ENCODE measurements at regions not wholly inside any gene's neighbourhood (a gene's known extent, or its start where the extent isn't known, plus 50 kb on each side); places are given as distances from the start of the nearest gene placed in this dataset.

GRCh38 chr11:13098616-13099289 lies 89.6 kb downstream of the RASSF10 start:
- TF ChIP-seq CTCF (IDR thresholded peaks at IDR 0.05) (no peak), ZFX (IDR thresholded peaks at IDR 0.05; ENCODE audit: borderline replicate concordance) (no peak)
- no peak overlapping the region for H3K27ac ChIP-seq

- TF ChIP-seq CTCF (IDR thresholded peaks at IDR 0.05) (no peak), ZFX (IDR thresholded peaks at IDR 0.05; ENCODE audit: borderline replicate concordance) (no peak)
- no peak overlapping the region for H3K27ac ChIP-seq
These were observed 92.8 kb downstream of the RASSF10 start for GRCh38 chr11:13101644-13102512.

GRCh38 chr11:13102513-13102840 lies 93.4 kb downstream of the RASSF10 start:
- TF ChIP-seq CTCF (IDR thresholded peaks at IDR 0.05), result no peak
- TF ChIP-seq ZFX (IDR thresholded peaks at IDR 0.05; ENCODE audit: borderline replicate concordance), result no peak
- H3K27ac ChIP-seq, result no peak overlapping the region

- H3K27ac ChIP-seq, result no peak overlapping the region
- TF ChIP-seq CTCF (IDR thresholded peaks at IDR 0.05) (no peak), ZFX (IDR thresholded peaks at IDR 0.05; ENCODE audit: borderline replicate concordance) (no peak)
These were observed 93.9 kb downstream of the RASSF10 start for GRCh38 chr11:13102865-13103539.

- no peak for TF ChIP-seq CTCF (IDR thresholded peaks at IDR 0.05)
- TF ChIP-seq ZFX (IDR thresholded peaks at IDR 0.05; ENCODE audit: borderline replicate concordance), result no peak
- H3K27ac ChIP-seq, result no peak overlapping the region
These were observed 94.9 kb downstream of the RASSF10 start for GRCh38 chr11:13103962-13104554.

GRCh38 chr11:13104619-13105236 lies 95.6 kb downstream of the RASSF10 start:
- H3K27ac ChIP-seq, result no peak overlapping the region
- TF ChIP-seq ZFX (IDR thresholded peaks at IDR 0.05; ENCODE audit: borderline replicate concordance) (no peak), CTCF (IDR thresholded peaks at IDR 0.05) (no peak)

All from 22Rv1 (cell line).